ENCODE measurements at regions not wholly inside any gene's neighbourhood (a gene's known extent, or its start where the extent isn't known, plus 50 kb on each side); places are given as distances from the start of the nearest gene placed in this dataset.
"Not testable (repeated sequence)": the region's sequence is repeated elsewhere in the genome, so short reads cannot be mapped to it uniquely, and the experiment has no call there.

- no peak for DNase-seq (ENCODE audit: low read depth)
Measured at GRCh38 chr22:48416396-48417224, 1411.1 kb downstream of the BRD1 start.

DNA sequence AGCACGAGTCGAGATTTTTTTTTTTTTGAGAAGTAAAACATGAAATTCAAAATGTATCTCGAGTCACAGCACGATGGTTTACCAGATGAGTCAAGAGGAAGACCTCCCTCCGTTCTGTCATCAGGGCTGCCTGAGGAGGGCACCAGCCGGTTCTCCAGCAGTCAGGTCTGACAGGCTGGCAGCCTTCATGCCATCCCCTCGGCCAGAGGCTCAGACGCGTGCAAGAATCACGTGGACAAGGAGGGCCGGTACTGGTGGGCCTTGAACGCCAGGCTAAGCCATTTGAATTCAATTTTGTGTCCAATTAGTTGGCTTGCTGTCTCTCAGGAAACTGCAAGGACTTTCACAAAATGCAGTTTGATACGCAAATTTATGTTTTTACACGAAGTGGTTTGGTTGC, 1412.2 kb downstream of the BRD1 start:
- peak; percentile 37 for DNase-seq (ENCODE audit: low read depth)

GRCh38 chr22:48414651-48415050, 1413.0 kb downstream of the BRD1 start:
- no peak for DNase-seq (ENCODE audit: low read depth)

DNA sequence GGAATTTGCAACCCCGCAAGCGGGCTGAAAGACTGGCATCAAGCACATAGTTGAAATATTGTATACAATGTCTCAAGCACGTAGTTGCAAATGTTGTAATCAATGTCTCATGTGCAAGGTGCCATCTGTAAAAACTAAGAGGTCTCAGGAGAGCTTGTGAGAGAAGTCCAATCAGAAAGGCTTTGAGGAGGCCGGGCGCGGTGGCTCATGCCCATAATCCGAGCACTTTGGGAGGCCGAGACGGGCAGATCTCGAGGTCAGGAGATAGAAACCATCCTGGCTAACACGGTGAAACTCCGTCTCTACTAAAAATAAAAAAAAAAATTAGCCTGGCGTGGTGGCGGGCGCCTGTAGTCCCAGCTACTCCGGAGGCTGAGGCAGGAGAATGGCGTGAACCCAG, 1414.7 kb downstream of the BRD1 start:
- not testable (repeated sequence) for DNase-seq (ENCODE audit: low read depth)

- no peak for DNase-seq (ENCODE audit: low read depth)
Measured at GRCh38 chr22:48410536-48410935, 1417.1 kb downstream of the BRD1 start.

- DNase-seq (ENCODE audit: low read depth), result no peak
Measured at GRCh38 chr22:48407256-48407955, 1420.3 kb downstream of the BRD1 start.

DNA sequence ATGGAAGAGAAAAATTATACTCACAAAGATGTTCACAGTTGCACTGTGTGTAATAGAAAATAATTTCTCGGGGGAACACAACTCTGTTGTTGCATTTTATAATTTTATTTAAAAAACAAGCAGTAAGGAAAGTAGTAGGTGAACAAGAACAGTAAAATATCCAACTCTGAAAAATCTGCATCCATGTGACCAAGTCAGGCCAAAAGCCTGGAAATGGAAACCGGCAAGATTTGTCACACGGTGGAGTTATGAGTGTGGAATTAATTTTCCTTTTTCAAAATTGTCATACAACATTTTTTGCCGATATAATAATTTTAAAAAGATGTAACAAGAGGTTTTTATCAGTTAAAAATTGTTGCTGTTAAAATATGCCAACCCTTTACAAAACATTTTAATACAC, 1421.5 kb downstream of the BRD1 start:
- no peak for DNase-seq (ENCODE audit: low read depth)

DNA sequence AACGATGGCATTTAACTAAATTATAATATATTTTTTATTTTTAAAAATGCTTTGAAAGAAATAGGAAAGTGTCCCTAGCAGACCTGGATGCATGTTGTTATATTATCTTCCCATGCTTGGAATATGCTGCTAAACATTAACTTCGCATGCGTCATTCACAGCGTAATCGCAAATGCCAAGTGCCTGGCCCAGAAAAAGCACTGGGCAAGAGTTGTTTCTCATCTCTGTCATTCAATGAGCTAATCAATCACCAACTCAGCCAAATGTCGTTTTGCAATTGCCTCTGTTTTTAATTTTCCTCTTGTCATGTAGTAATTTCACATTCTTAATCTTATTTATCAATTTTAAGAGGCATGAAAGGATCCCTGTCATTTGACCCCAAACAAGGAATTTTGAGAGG, 1421.9 kb downstream of the BRD1 start:
- no peak for DNase-seq (ENCODE audit: low read depth)

- DNase-seq (ENCODE audit: low read depth), result no peak
Measured at GRCh38 chr22:48404801-48405447, 1422.7 kb downstream of the BRD1 start.

DNA sequence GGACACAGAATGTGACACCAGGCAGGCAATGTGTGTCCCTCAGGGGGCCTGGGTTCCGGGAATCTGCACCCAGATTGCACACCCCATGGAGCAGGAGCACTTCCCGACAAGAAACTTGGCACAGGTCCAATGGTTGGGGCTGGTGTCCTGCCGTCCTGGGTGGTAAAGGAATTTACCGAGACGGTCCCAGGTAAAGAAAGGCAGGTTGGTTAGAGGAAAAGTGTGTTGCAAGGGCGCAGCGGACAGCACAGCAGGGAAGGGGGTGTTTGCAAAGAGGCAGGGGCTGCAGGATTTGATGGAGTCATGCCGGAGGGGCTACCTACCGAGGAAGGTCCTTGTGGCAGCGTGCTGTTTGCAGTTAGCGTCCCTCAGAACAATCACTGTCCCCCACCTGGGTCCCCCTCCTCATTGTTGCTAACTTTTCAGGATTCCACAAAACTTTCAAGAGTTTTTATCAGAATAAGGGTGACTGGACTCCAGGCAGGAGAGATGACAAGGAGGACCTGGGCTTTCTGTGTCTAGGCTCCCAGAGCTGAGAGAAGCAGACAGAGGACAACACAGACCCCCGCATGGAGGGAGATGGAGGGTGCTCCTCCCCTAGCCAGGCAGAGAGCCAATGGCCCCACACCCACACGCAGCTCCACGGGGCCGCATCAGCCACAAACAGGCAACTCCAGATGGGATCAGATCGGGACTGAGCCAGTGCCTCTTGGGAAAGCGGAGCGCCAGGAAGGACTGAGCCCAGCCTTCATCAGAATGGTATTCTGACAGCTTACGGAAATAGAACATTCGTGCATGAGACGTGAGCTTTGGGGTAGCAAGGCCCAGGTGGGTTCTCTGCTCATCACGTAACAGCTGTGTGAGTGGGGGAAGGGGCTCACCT, 1423.9 kb downstream of the BRD1 start:
- DNase-seq (ENCODE audit: low read depth), result no peak

- no peak for DNase-seq (ENCODE audit: low read depth)
Measured at GRCh38 chr22:48402591-48403031, 1425.1 kb downstream of the BRD1 start.

GRCh38 chr22:48401523-48401922, 1426.2 kb downstream of the BRD1 start:
- DNase-seq (ENCODE audit: low read depth), result not testable (repeated sequence)

- no peak for DNase-seq (ENCODE audit: low read depth)
Measured at GRCh38 chr22:48398181-48398905, 1429.3 kb downstream of the BRD1 start.

DNA sequence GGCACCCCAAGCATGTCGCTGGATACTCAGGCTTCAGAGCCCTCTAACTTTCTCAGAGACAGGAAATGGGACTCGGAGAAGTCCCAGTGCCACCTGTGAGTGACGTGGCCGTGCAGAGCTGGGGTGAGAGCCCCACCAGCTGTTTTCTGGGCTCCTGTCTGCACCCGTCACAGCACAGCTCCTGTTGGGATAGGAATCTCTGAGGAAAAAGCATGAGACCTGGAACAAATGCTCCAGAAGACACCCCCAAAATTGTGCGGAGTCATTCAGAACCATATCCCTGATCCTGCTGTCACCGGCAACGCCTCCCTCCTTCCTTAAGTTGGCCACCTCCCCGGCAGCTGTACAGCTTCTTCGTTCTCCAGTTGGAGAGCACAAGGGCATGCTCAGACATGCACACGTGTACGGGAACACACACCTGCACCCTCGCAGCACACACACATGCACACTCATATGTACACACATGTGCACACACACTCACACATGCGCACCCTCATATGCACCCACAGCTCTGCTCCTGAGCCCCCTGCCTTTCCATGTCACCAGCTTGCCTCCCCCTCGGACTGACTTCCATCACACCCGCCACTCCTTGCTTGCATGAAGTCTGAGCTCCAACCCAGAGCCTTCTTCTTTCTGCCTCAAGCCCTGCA, 1430.0 kb downstream of the BRD1 start:
- DNase-seq (ENCODE audit: low read depth), result no peak

DNA sequence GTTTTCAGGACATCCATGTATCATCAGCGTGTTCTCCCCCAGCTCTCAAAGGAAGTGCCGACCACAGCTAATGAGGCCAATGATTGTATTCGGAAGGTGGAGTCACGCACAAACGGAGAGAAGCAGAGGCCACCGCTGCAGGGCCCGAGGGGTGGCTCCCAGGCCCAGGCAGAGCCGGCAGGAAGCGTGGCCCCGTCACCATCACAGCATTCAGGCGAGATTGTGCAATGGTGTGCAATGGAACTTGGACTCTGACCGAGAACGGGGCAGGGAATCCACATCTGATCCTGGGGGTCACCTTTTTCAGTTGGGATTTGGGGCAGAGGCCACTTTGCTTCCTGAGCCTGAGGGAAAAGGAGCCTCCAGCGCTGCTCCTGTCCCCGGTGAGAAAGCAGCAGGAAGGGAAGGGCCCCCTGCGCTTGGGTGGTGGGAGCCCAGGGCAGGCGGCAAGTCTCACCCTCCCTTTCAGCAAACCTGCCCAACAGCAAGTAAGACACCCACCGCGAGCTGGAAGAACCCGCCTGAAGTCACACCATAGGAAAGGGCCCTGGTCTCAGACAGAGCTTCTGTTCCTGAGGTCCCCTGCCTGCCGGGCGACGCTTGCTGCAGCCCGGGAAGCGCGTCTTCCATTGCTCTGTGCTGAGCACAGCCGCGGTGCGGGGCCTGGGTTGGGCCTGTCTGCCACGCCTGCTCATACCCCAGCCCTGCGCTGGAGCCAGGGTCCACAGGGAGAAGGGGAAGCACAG, 1430.7 kb downstream of the BRD1 start:
- DNase-seq (ENCODE audit: low read depth), result peak; percentile 76

DNA sequence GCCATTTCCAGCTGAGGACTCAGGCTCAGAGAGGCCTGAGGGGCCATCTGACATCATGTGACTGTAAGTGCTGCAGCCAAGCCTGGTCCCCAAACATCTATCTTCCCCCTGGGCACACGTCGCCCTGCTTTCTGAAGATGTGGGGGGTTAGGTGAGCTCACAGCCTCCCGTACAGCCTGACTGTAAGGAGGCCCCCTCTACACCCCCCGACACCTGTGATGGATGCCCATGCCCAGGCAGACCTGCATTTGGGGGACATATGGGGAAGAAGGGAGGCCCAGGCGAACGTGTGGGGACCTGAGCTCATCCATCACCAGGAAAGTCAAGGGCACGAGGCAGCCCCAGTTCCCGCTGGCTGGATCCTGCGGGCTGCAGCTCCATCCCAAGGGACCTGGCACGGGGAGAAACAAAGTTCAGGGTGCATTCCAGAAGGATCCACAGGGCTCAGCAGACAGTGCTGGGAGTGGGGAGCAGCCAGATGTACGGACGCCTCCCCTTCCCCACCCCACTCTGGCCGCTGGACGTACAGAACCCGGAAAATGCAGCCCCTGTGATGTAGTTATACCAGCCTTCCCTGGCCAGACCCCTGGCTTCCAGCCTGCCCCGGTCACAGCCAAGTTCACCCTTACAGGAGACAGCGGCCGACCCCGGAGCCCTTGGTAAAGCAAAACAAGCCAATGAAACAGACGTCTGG, 1431.4 kb downstream of the BRD1 start:
- DNase-seq (ENCODE audit: low read depth), result no peak

GRCh38 chr22:48395201-48395600, 1432.5 kb downstream of the BRD1 start:
- no peak for DNase-seq (ENCODE audit: low read depth)

DNA sequence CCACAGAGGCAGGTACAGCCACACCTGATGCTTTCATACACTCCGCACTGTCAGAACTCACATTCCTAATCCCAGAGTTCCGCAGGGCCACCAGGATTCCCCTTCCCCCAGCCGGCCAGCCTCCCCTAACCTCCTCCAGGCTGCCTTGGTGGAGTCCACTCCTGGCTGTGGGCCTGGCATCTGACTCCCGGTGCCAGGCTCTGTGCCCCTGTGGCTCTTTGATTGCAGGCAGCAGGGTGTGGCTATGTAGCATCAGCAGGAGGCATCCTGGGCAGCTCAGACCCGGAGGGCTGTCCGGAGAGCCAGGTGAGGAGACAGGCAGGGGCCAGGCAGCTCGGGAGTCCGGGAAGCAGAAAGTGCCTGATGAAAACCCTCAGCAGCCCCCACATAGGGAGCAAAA, 1432.9 kb downstream of the BRD1 start:
- no peak for DNase-seq (ENCODE audit: low read depth)

DNA sequence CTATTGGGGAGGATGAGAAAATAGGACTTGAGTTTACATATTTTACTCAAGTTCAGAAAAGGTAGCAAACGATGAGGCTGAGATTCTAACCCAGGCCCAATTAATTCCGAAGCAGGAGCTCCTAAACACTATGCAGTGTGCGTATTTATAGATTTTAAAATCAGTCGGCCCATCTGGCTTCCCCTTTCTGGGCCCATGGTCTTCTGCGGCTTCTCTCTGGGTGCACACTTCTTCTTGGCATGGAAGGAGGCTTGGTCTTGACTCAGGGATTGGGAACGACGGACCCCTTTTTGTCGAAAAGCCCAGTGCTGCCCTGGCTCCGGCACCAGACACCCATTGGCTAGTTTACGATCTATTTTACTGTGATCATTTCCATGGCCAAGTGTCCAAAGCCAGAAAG, 1433.8 kb downstream of the BRD1 start:
- no peak for DNase-seq (ENCODE audit: low read depth)
